ENCODE measurements at regions not wholly inside any gene's neighbourhood (a gene's known extent, or its start where the extent isn't known, plus 50 kb on each side); places are given as distances from the start of the nearest gene placed in this dataset.

DNA sequence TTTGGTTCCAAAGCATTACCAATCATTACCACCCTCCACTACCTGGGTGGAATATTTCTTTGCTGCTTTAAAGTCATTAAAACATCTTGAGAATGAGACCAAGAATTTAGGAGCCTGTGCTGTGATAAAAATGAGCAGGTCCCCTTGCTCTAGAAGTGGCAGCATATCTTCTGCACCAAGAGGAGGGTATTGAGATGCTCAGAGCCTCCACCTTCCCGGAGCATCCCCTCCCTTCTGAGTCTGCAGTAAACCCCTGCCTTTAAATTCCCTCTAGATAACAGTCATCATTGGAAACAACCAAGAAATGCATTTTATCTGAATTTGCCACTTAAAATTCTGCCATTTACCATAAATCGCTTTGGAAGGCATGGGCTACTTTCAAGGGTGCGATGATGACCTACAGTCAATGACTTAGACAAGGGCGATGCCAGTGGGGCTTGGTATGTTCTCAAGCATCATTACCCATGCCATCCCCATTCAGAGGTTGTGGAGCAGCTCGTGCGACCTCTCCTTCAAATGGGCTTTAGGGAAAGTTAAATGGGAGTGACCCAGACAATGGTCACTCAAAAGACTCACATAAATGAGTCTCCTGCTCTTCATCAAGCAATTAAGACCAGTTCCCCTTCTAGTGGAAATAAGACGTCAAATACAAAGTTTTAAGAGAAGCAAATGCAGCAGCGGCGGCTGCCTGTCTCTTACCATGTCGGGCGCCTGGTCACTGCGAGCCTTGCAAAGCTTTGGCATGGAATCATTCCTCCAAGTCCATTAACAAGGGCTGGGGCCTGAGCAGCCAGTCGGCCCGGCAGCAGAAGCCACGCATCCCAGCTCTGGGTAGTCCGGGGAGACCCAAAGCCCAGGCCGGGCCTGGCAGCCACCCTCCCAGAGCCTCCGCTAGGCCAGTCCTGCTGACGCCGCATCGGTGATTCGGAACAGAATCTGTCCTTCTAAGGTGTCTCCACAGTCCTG lies 334.5 kb downstream of the TMEM121 start:
- Histone ChIP-seq H3K27ac (replicated peaks) (no peak overlapping the region), H3K4me3 (replicated peaks; ENCODE audit: insufficient read depth, low read length) (no peak overlapping the region), H3K27me3 (ENCODE audit: insufficient read depth, poor library complexity, severe bottlenecking) (no peaks in the 10 kb centered on the region)
- TF ChIP-seq, protein P1, sequence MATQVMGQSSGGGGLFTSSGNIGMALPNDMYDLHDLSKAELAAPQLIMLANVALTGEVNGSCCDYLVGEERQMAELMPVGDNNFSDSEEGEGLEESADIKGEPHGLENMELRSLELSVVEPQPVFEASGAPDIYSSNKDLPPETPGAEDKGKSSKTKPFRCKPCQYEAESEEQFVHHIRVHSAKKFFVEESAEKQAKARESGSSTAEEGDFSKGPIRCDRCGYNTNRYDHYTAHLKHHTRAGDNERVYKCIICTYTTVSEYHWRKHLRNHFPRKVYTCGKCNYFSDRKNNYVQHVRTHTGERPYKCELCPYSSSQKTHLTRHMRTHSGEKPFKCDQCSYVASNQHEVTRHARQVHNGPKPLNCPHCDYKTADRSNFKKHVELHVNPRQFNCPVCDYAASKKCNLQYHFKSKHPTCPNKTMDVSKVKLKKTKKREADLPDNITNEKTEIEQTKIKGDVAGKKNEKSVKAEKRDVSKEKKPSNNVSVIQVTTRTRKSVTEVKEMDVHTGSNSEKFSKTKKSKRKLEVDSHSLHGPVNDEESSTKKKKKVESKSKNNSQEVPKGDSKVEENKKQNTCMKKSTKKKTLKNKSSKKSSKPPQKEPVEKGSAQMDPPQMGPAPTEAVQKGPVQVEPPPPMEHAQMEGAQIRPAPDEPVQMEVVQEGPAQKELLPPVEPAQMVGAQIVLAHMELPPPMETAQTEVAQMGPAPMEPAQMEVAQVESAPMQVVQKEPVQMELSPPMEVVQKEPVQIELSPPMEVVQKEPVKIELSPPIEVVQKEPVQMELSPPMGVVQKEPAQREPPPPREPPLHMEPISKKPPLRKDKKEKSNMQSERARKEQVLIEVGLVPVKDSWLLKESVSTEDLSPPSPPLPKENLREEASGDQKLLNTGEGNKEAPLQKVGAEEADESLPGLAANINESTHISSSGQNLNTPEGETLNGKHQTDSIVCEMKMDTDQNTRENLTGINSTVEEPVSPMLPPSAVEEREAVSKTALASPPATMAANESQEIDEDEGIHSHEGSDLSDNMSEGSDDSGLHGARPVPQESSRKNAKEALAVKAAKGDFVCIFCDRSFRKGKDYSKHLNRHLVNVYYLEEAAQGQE (IDR thresholded peaks at IDR 0.05; ENCODE audit: insufficient replicate concordance, low read depth), result no peak
- TF ChIP-seq, protein P2, sequence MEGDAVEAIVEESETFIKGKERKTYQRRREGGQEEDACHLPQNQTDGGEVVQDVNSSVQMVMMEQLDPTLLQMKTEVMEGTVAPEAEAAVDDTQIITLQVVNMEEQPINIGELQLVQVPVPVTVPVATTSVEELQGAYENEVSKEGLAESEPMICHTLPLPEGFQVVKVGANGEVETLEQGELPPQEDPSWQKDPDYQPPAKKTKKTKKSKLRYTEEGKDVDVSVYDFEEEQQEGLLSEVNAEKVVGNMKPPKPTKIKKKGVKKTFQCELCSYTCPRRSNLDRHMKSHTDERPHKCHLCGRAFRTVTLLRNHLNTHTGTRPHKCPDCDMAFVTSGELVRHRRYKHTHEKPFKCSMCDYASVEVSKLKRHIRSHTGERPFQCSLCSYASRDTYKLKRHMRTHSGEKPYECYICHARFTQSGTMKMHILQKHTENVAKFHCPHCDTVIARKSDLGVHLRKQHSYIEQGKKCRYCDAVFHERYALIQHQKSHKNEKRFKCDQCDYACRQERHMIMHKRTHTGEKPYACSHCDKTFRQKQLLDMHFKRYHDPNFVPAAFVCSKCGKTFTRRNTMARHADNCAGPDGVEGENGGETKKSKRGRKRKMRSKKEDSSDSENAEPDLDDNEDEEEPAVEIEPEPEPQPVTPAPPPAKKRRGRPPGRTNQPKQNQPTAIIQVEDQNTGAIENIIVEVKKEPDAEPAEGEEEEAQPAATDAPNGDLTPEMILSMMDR (IDR thresholded peaks at IDR 0.05; ENCODE audit: insufficient read depth, low read length), result no peak
- TF ChIP-seq GABPA (IDR thresholded peaks at IDR 0.05; ENCODE audit: low read depth), result no peak
- no peak for TF ChIP-seq SPI1 (IDR thresholded peaks at IDR 0.05; ENCODE audit: borderline replicate concordance, low read depth)
- TF ChIP-seq POLR2AphosphoS5 (IDR thresholded peaks at IDR 0.05; ENCODE audit: low read depth), result no peak
- DNase-seq (ENCODE audit: low read depth in 1 of 2, low spot score in 1 of 2), result no peak

DNA sequence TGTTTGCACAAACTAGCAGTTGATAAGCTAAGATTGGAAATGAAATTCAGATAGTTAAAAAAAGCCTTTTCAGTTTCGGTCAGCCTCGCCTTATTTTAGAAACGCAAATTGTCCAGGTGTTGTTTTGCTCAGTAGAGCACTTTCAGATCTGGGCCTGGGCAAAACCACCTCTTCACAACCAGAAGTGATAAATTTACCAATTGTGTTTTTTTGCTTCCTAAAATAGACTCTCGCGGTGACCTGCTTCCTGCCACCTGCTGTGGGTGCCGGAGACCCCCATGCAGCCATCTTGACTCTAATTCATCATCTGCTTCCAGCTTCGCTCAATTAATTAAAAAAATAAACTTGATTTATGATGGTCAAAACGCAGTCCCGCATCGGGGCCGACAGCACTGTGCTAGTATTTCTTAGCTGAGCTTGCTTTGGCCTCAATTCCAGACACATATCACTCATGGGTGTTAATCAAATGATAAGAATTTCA lies 335.6 kb downstream of the TMEM121 start:
- Histone ChIP-seq H3K4me3 (replicated peaks; ENCODE audit: insufficient read depth, low read length) (no peak overlapping the region), H3K27ac (replicated peaks) (no peak overlapping the region)
- DNase-seq (ENCODE audit: low read depth in 1 of 2, low spot score in 1 of 2), result no peak

DNA sequence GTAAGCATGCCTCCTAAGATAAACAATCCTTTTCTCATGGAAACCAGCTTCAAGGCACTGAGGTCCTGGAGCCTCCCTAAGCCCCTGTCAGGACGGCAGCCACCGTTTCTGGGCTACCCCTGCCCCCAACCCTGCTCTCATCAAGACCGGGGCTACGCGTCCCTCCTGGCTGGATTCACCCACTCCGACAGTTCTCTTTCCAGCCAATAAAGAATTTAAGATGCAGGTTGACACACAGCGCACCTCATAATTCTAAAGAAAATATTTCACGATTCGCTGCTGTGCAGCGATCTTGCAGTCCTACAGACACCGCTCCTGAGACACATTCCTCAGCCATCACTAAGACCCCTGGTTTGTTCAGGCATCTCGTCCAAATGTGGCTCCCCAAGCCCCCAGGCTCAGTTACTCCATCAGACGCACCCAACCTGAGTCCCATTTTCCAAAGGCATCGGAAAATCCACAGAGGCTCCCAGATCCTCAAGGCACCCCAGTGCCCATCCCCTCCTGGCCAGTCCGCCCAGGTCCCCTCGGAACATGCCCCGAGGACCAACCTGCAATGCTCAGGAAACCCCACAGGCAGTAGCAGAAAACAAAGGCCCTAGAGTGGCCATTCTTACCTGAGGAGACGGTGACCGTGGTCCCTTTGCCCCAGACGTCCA lies 336.3 kb downstream of the TMEM121 start:
- no peak overlapping the region for H3K27ac ChIP-seq (replicated peaks)
- no peak for DNase-seq (ENCODE audit: low read depth in 1 of 2, low spot score in 1 of 2)
- no peaks in the 10 kb centered on the region for H3K27me3 ChIP-seq (ENCODE audit: insufficient read depth, poor library complexity, severe bottlenecking)
- no peak overlapping the region for H3K4me3 ChIP-seq (replicated peaks; ENCODE audit: insufficient read depth, low read length)
- TF ChIP-seq, protein P2 (IDR thresholded peaks at IDR 0.05; ENCODE audit: insufficient read depth, low read length), result no peak
- TF ChIP-seq SPI1 (IDR thresholded peaks at IDR 0.05; ENCODE audit: borderline replicate concordance, low read depth) (no peak), POLR2AphosphoS5 (IDR thresholded peaks at IDR 0.05; ENCODE audit: low read depth) (no peak), GABPA (IDR thresholded peaks at IDR 0.05; ENCODE audit: low read depth) (no peak)
- TF ChIP-seq, protein P1 (IDR thresholded peaks at IDR 0.05; ENCODE audit: insufficient replicate concordance, low read depth), result no peak

More for the DNA sequence above, 335.6 kb downstream of the TMEM121 start:
- H3K27me3 ChIP-seq (ENCODE audit: insufficient read depth, poor library complexity, severe bottlenecking), result no peaks in the 10 kb centered on the region
- no peak for TF ChIP-seq POLR2AphosphoS5 (IDR thresholded peaks at IDR 0.05; ENCODE audit: low read depth)
- TF ChIP-seq, protein P1 (IDR thresholded peaks at IDR 0.05; ENCODE audit: insufficient replicate concordance, low read depth), result no peak
- no peak for TF ChIP-seq GABPA (IDR thresholded peaks at IDR 0.05; ENCODE audit: low read depth)
- no peak for TF ChIP-seq SPI1 (IDR thresholded peaks at IDR 0.05; ENCODE audit: borderline replicate concordance, low read depth)
- TF ChIP-seq, protein P2 (IDR thresholded peaks at IDR 0.05; ENCODE audit: insufficient read depth, low read length), result no peak
